Liver (tissue), 3 donors: ENCODE measurements at regions not wholly inside any gene's neighbourhood (a gene's known extent, or its start where the extent isn't known, plus 50 kb on each side); places are given as distances from the start of the nearest gene placed in this dataset.

Experiments
- EGR1 ChIP-seq, 2 donors: IDR thresholded peaks; 2 replicates each; pipeline ENCODE4 v1.6.1; 2016 to 2018; ENCODE audit warnings: antibody characterized with exemption in 2 of 2, low read depth in 2 of 2
- FOXA1 ChIP-seq: IDR thresholded peaks from 2 replicates; pipeline ENCODE4 v1.6.1; 2016; ENCODE audit warnings: antibody characterized with exemption
- JUND ChIP-seq, 2 donors: IDR thresholded peaks; 2 replicates each; pipeline ENCODE4 v1.6.1; 2016; ENCODE audit warnings: antibody characterized with exemption in 2 of 2
- NR2F2 ChIP-seq: IDR thresholded peaks from 2 replicates; pipeline ENCODE4 v1.6.1; 2016; ENCODE audit warnings: antibody characterized with exemption
- RAD21 ChIP-seq, 2 donors: IDR thresholded peaks; 2 replicates each; pipeline ENCODE4 v1.6.1; 2016; ENCODE audit warnings: antibody characterized with exemption in 2 of 2, mild to moderate bottlenecking in 2 of 2
- TAF1 ChIP-seq: conservative IDR thresholded peaks from 2 replicates; pipeline ENCODE4 v1.6.1; 2016; ENCODE audit warnings: antibody characterized with exemption, mild to moderate bottlenecking
- YY1 ChIP-seq: IDR thresholded peaks from 2 replicates; pipeline ENCODE4 v1.6.1; 2016; ENCODE audit warnings: antibody characterized with exemption, mild to moderate bottlenecking
- TF ChIP-seq, protein P1 (sequence below): fragments of 150-350 bp; IDR thresholded peaks from 2 replicates; pipeline ENCODE4 v1.5.1; 2017; ENCODE audit warnings: improper control_type of control experiment, low read depth, low read length; ENCODE audit not compliant: missing input control
- TF ChIP-seq, protein P2 (sequence below): IDR thresholded peaks from 2 replicates; pipeline ENCODE4 v1.6.1; 2016; ENCODE audit warnings: antibody characterized with exemption
- TF ChIP-seq, protein P3 (sequence below): IDR thresholded peaks from 2 replicates; pipeline ENCODE4 v1.6.1; 2016; ENCODE audit warnings: antibody characterized with exemption
- TF ChIP-seq, protein P4 (sequence below): IDR thresholded peaks from 2 replicates; pipeline ENCODE4 v1.6.1; 2016; ENCODE audit warnings: antibody characterized with exemption, mild to moderate bottlenecking
- donor health status: healthy.
- donor health status: healthy.

DNA sequence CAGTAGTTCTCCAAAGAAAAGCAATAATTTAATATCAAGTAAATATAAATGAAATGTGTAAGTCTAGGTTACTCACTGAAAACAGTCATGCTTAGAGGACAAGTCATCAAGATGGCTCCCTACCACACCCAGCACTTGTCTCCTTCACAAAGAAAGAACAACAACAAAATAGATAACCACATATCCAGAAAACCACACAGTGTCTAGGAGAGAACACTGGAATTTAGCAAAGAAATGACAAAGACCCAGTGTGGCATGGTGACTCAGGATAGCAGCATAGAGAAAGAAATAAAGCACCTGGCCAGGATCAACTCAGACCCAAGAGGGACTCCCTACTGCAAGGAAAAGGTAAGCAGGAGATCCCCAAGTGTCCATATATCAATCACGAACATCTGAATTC lies 356.2 kb downstream of the TMEM161B start:
- TF ChIP-seq, protein P1, sequence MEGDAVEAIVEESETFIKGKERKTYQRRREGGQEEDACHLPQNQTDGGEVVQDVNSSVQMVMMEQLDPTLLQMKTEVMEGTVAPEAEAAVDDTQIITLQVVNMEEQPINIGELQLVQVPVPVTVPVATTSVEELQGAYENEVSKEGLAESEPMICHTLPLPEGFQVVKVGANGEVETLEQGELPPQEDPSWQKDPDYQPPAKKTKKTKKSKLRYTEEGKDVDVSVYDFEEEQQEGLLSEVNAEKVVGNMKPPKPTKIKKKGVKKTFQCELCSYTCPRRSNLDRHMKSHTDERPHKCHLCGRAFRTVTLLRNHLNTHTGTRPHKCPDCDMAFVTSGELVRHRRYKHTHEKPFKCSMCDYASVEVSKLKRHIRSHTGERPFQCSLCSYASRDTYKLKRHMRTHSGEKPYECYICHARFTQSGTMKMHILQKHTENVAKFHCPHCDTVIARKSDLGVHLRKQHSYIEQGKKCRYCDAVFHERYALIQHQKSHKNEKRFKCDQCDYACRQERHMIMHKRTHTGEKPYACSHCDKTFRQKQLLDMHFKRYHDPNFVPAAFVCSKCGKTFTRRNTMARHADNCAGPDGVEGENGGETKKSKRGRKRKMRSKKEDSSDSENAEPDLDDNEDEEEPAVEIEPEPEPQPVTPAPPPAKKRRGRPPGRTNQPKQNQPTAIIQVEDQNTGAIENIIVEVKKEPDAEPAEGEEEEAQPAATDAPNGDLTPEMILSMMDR: no peak
- TF ChIP-seq YY1: no peak
- TF ChIP-seq, protein P2, sequence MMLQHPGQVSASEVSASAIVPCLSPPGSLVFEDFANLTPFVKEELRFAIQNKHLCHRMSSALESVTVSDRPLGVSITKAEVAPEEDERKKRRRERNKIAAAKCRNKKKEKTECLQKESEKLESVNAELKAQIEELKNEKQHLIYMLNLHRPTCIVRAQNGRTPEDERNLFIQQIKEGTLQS: no peak
- no peak for TF ChIP-seq RAD21 (IDR thresholded peaks at IDR 0.05)
- TF ChIP-seq, protein P3, sequence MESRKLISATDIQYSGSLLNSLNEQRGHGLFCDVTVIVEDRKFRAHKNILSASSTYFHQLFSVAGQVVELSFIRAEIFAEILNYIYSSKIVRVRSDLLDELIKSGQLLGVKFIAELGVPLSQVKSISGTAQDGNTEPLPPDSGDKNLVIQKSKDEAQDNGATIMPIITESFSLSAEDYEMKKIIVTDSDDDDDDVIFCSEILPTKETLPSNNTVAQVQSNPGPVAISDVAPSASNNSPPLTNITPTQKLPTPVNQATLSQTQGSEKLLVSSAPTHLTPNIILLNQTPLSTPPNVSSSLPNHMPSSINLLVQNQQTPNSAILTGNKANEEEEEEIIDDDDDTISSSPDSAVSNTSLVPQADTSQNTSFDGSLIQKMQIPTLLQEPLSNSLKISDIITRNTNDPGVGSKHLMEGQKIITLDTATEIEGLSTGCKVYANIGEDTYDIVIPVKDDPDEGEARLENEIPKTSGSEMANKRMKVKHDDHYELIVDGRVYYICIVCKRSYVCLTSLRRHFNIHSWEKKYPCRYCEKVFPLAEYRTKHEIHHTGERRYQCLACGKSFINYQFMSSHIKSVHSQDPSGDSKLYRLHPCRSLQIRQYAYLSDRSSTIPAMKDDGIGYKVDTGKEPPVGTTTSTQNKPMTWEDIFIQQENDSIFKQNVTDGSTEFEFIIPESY: no peak
- TF ChIP-seq JUND (IDR thresholded peaks at IDR 0.05): no peak
- TF ChIP-seq NR2F2: no peak
- no peak for TF ChIP-seq FOXA1
- TF ChIP-seq, protein P4, sequence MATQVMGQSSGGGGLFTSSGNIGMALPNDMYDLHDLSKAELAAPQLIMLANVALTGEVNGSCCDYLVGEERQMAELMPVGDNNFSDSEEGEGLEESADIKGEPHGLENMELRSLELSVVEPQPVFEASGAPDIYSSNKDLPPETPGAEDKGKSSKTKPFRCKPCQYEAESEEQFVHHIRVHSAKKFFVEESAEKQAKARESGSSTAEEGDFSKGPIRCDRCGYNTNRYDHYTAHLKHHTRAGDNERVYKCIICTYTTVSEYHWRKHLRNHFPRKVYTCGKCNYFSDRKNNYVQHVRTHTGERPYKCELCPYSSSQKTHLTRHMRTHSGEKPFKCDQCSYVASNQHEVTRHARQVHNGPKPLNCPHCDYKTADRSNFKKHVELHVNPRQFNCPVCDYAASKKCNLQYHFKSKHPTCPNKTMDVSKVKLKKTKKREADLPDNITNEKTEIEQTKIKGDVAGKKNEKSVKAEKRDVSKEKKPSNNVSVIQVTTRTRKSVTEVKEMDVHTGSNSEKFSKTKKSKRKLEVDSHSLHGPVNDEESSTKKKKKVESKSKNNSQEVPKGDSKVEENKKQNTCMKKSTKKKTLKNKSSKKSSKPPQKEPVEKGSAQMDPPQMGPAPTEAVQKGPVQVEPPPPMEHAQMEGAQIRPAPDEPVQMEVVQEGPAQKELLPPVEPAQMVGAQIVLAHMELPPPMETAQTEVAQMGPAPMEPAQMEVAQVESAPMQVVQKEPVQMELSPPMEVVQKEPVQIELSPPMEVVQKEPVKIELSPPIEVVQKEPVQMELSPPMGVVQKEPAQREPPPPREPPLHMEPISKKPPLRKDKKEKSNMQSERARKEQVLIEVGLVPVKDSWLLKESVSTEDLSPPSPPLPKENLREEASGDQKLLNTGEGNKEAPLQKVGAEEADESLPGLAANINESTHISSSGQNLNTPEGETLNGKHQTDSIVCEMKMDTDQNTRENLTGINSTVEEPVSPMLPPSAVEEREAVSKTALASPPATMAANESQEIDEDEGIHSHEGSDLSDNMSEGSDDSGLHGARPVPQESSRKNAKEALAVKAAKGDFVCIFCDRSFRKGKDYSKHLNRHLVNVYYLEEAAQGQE: no peak
- no peak for TF ChIP-seq TAF1
- no peak for TF ChIP-seq EGR1 (IDR thresholded peaks at IDR 0.05; ENCODE audit: low read depth in 2 of 2)
